Neural progenitor cell (in vitro differentiated cells): ENCODE measurements at regions not wholly inside any gene's neighbourhood (a gene's known extent, or its start where the extent isn't known, plus 50 kb on each side); places are given as distances from the start of the nearest gene placed in this dataset.

ENCODE experiments used
- DNase-seq: peaks from one replicate; pipeline ENCODE4 v3.0.0-alpha.2; 2016; ENCODE audit warnings: low spot score
- H2AFZ ChIP-seq: fragments of 200-600 bp; sonication (generic); replicated peaks from 2 replicates; pipeline ENCODE4 v1.6.1; 2016; ENCODE audit warnings: antibody characterized with exemption
- H3F3A ChIP-seq: fragments of 200-600 bp; sonication (generic); 2 replicates; pipeline ENCODE4 v1.6.1; 2016; ENCODE audit warnings: antibody characterized with exemption, low read depth
- H3K27ac ChIP-seq: fragments of 200-600 bp; sonication (generic); 2 replicates; pipeline ENCODE4 v1.5.1; 2016; ENCODE audit warnings: mild to moderate bottlenecking
- H3K27me3 ChIP-seq: fragments of 200-600 bp; sonication (generic); 2 replicates; pipeline ENCODE4 v1.6.1; 2016; ENCODE audit warnings: mild to moderate bottlenecking, moderate library complexity
- H3K36me3 ChIP-seq: fragments of 200-600 bp; sonication (generic); 2 replicates; pipeline ENCODE4 v1.5.1; 2016
- H3K4me1 ChIP-seq: fragments of 200-600 bp; sonication (generic); 2 replicates; pipeline ENCODE4 v1.6.1; 2016; ENCODE audit warnings: mixed run types
- H3K4me2 ChIP-seq: fragments of 200-600 bp; sonication (generic); 2 replicates; pipeline ENCODE4 v1.6.1; 2016
- H3K4me3 ChIP-seq: fragments of 200-600 bp; sonication (generic); 2 replicates; pipeline ENCODE4 v1.5.1; 2016
- H3K79me2 ChIP-seq: fragments of 200-600 bp; sonication (generic); 2 replicates; pipeline ENCODE4 v1.6.1; 2016; ENCODE audit warnings: low read depth
- H3K9ac ChIP-seq: fragments of 200-600 bp; sonication (generic); 2 replicates; pipeline ENCODE4 v1.6.1; 2016
- H3K9me3 ChIP-seq: fragments of 200-600 bp; sonication (generic); 2 replicates; pipeline ENCODE4 v1.5.1; 2016; ENCODE audit warnings: low read depth
- H4K20me1 ChIP-seq: fragments of 200-600 bp; sonication (generic); 2 replicates; pipeline ENCODE4 v1.6.1; 2016; ENCODE audit warnings: low read depth
- H3K27ac Mint-ChIP-seq: 3 replicates; pipeline ENCODE4 v1.8.0; 2021; ENCODE audit warnings: mixed read lengths
- H3K27me3 Mint-ChIP-seq: 2 replicates; pipeline ENCODE4 v1.8.0; 2022; ENCODE audit warnings: low read depth, mild to moderate bottlenecking, inconsistent platforms, moderate library complexity, mixed read lengths; ENCODE audit not compliant: insufficient read depth
- H3K36me3 Mint-ChIP-seq: 3 replicates; pipeline ENCODE4 v1.8.0; 2021; ENCODE audit warnings: mixed read lengths
- H3K4me1 Mint-ChIP-seq: 3 replicates; pipeline ENCODE4 v1.8.0; 2021; ENCODE audit warnings: mixed read lengths
- H3K4me3 Mint-ChIP-seq: 3 replicates; pipeline ENCODE4 v1.8.0; 2021; ENCODE audit warnings: mild to moderate bottlenecking, moderate library complexity, mixed read lengths
- H3K9me3 Mint-ChIP-seq: 3 replicates; pipeline ENCODE4 v1.8.0; 2020; ENCODE audit warnings: mixed read lengths
- EZH2 ChIP-seq: fragments of 200-600 bp; sonication (generic); IDR thresholded peaks from 2 replicates; pipeline ENCODE4 v1.6.1; 2017; ENCODE audit warnings: antibody characterized with exemption, mild to moderate bottlenecking, moderate library complexity
- EZH2phosphoT487 ChIP-seq: fragments of 200-600 bp; sonication (generic); IDR thresholded peaks from 2 replicates; pipeline ENCODE4 v1.6.1; 2017; ENCODE audit warnings: antibody characterized with exemption
- TF ChIP-seq, protein P1 (sequence below): fragments of 200-600 bp; sonication (generic); IDR thresholded peaks from 2 replicates; pipeline ENCODE4 v1.5.1; 2017; ENCODE audit warnings: antibody characterized with exemption, mild to moderate bottlenecking

DNA sequence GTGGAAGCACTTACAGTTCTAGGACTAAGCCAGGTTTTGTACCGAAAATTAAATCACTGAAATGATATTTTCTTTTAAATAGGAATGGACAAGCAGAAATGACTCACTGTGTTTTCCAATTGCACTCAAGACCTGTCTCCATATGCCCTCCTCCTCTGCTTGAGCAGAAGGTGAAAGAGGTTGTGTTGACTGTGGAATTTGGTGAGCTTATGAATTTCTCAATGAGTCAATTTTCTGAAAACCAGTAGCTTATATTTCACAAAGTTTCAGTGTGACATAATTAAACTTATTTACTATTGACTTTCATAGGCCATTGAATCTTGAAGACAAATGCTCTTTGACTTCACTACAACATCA lies 249.9 kb downstream of the NPR3 start:
- no peak overlapping the region for H2AFZ ChIP-seq
- H3K4me3 ChIP-seq = no peak overlapping the region
- H3K9me3 Mint-ChIP-seq = no peaks in the 10 kb centered on the region
- H3K4me1 ChIP-seq = no peaks in the 10 kb centered on the region
- no peaks in the 10 kb centered on the region for H3K36me3 ChIP-seq
- no peaks in the 10 kb centered on the region for H3K27me3 ChIP-seq
- no peak overlapping the region for H3K27ac ChIP-seq
- no peaks in the 10 kb centered on the region for H4K20me1 ChIP-seq
- no peaks in the 10 kb centered on the region for H3F3A ChIP-seq
- no peak overlapping the region for H3K4me2 ChIP-seq
- H3K27me3 Mint-ChIP-seq = no peaks in the 10 kb centered on the region
- H3K9me3 ChIP-seq = no peaks in the 10 kb centered on the region
- no peak for DNase-seq
- peaks cover 5% of the 10 kb centered on the region for H3K4me1 Mint-ChIP-seq
- TF ChIP-seq EZH2phosphoT487 = no peak
- no peak for TF ChIP-seq EZH2
- TF ChIP-seq, protein P1, sequence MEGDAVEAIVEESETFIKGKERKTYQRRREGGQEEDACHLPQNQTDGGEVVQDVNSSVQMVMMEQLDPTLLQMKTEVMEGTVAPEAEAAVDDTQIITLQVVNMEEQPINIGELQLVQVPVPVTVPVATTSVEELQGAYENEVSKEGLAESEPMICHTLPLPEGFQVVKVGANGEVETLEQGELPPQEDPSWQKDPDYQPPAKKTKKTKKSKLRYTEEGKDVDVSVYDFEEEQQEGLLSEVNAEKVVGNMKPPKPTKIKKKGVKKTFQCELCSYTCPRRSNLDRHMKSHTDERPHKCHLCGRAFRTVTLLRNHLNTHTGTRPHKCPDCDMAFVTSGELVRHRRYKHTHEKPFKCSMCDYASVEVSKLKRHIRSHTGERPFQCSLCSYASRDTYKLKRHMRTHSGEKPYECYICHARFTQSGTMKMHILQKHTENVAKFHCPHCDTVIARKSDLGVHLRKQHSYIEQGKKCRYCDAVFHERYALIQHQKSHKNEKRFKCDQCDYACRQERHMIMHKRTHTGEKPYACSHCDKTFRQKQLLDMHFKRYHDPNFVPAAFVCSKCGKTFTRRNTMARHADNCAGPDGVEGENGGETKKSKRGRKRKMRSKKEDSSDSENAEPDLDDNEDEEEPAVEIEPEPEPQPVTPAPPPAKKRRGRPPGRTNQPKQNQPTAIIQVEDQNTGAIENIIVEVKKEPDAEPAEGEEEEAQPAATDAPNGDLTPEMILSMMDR = no peak
- no peak overlapping the region for H3K4me3 Mint-ChIP-seq
- no peaks in the 10 kb centered on the region for H3K36me3 Mint-ChIP-seq
- H3K79me2 ChIP-seq = no peaks in the 10 kb centered on the region
- H3K27ac Mint-ChIP-seq = no peak overlapping the region
- H3K9ac ChIP-seq = no peak overlapping the region

DNA sequence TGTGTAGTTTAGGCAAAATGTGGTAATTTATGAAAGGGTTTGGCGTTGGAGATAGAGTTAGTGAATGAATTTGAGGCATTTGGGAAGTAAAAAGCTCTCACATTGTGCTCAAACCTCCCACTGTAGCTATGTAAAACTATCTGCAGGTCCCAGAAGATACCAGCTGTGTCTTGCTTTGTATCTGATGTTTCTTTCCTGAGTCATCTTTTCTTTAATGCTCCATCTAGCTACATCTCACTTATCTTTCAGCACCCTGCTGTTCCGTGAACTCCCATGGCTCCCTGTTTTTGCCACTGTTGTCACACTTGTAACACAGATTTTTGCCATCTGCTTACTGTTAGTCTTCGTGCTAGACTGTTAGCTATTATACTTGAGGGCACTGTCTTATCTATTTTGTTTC lies 253.1 kb downstream of the NPR3 start:
- H2AFZ ChIP-seq = peak overlapping the region; percentile 30
- no peak overlapping the region for H3K27ac Mint-ChIP-seq
- TF ChIP-seq EZH2phosphoT487 = no peak
- no peak overlapping the region for H3K4me2 ChIP-seq
- H3K4me1 Mint-ChIP-seq = peaks cover 5% of the 10 kb centered on the region
- no peak overlapping the region for H3K9ac ChIP-seq
- H3K27ac ChIP-seq = no peak overlapping the region
- H3K27me3 Mint-ChIP-seq = no peaks in the 10 kb centered on the region
- H3K79me2 ChIP-seq = no peaks in the 10 kb centered on the region
- no peaks in the 10 kb centered on the region for H3K9me3 ChIP-seq
- no peaks in the 10 kb centered on the region for H3K4me1 ChIP-seq
- no peak overlapping the region for H3K4me3 Mint-ChIP-seq
- no peaks in the 10 kb centered on the region for H3K36me3 Mint-ChIP-seq
- no peak overlapping the region for H3K4me3 ChIP-seq
- H3F3A ChIP-seq = no peaks in the 10 kb centered on the region
- H4K20me1 ChIP-seq = no peaks in the 10 kb centered on the region
- no peak for DNase-seq
- no peaks in the 10 kb centered on the region for H3K36me3 ChIP-seq
- no peaks in the 10 kb centered on the region for H3K9me3 Mint-ChIP-seq
- no peaks in the 10 kb centered on the region for H3K27me3 ChIP-seq

DNA sequence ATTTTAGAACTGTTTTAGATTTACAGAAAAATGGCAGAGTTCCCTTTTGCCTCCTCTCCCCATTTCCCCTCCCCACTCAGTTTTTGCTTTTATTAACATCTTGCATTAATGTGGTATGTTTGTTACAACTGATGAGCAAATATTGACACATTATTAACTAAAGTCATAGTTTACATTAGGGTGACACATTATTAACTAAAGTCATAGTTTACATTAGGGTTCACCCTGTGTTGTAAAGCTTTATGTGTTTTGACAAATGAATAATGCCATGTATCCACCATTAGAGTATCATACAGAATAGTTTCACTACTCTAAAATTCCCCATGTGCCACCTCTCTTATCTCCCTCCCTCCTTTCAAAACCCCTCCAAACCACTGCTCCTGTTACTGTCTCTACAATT lies 262.5 kb downstream of the NPR3 start:
- no peak overlapping the region for H3K4me3 Mint-ChIP-seq
- Histone ChIP-seq H3K4me2 (no peak overlapping the region), H3K9ac (no peak overlapping the region), H3K9me3 (no peaks in the 10 kb centered on the region), H3K79me2 (no peaks in the 10 kb centered on the region), H3F3A (no peaks in the 10 kb centered on the region), H3K27me3 (no peaks in the 10 kb centered on the region), H4K20me1 (no peaks in the 10 kb centered on the region), H3K36me3 (no peaks in the 10 kb centered on the region), H3K27ac (no peak overlapping the region), H3K4me1 (peaks cover 6% of the 10 kb centered on the region), H3K4me3 (no peak overlapping the region), H2AFZ (no peak overlapping the region)
- TF ChIP-seq, protein P1 = no peak
- TF ChIP-seq EZH2 = no peak
- no peak for TF ChIP-seq EZH2phosphoT487
- DNase-seq = no peak
- H3K36me3 Mint-ChIP-seq = no peaks in the 10 kb centered on the region
- no peaks in the 10 kb centered on the region for H3K4me1 Mint-ChIP-seq
- H3K27me3 Mint-ChIP-seq = no peaks in the 10 kb centered on the region
- H3K27ac Mint-ChIP-seq = no peak overlapping the region
- H3K9me3 Mint-ChIP-seq = no peaks in the 10 kb centered on the region

DNA sequence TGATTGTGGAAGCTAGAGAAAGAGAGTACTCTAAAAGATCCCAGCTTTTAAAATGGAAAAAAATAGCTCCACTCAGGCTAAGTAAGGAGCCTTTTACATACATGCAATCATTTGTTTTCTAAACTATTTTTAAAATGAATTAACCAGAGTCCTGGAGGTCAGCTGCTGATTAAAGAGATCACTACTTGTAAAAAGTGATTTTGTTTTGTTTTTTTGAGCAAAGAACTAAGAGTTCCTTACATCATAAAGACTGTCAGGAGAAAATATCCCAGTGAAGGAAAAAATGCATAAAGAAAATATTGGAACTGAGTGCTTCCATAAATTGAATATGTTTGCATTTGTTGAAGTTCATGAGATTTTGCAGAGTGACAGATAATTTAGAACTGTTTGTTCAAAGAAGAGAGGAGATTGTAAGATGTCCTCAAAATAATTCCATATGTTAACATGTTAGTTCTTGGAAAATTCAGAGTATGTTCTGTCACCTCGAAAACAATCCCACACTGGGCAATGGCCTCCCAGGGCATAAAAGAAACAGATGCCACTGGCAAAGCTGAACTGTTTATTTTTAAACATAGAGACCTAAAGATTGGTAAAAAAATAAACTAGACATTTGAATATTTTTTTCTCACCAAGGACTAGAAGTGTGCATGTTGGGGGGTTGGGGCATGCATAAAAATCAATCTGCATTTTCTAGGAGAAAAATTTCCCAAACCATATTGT lies 264.7 kb downstream of the NPR3 start:
- Mint-ChIP-seq H3K27me3 (no peaks in the 10 kb centered on the region), H3K4me3 (no peak overlapping the region), H3K27ac (no peak overlapping the region), H3K4me1 (no peaks in the 10 kb centered on the region), H3K9me3 (no peaks in the 10 kb centered on the region), H3K36me3 (no peaks in the 10 kb centered on the region)
- Histone ChIP-seq H3K9me3 (no peaks in the 10 kb centered on the region), H2AFZ (peak overlapping the region; percentile 42), H3K4me1 (peaks cover 9% of the 10 kb centered on the region), H3K79me2 (no peaks in the 10 kb centered on the region), H3K36me3 (no peaks in the 10 kb centered on the region), H3F3A (no peaks in the 10 kb centered on the region), H3K4me3 (no peak overlapping the region), H3K27ac (no peak overlapping the region), H4K20me1 (no peaks in the 10 kb centered on the region), H3K27me3 (no peaks in the 10 kb centered on the region), H3K4me2 (no peak overlapping the region), H3K9ac (no peak overlapping the region)
- no peak for TF ChIP-seq EZH2phosphoT487
- TF ChIP-seq, protein P1 = no peak
- TF ChIP-seq EZH2 = no peak
- no peak for DNase-seq
